Panc1 (cell line): ENCODE measurements at regions not wholly inside any gene's neighbourhood (a gene's known extent, or its start where the extent isn't known, plus 50 kb on each side); places are given as distances from the start of the nearest gene placed in this dataset.

Experiments
- ATAC-seq: fragments of 200-7000 bp; cut with Tn5 transposase; 2 replicates; pipeline ENCODE4 v1.9.1; 2020; ENCODE audit warnings: mild to moderate bottlenecking, moderate library complexity
- BruUV-seq: library from RNA; stranded (reverse); fragments of 400-500 nt; replicated peaks from 2 replicates; lab custom pipeline; 2021; lab: Mats Ljungman, UMichigan
- CTCF ChIA-PET: fragments of 300-600 bp; sonication (Branson Sonifier 250); formaldehyde crosslinking; loops from one replicate; lab custom pipeline; 2022; ENCODE audit warnings: antibody characterized with exemption; lab: Charles Lee
- POLR2A ChIA-PET: fragments of 300-600 bp; sonication (Branson Sonifier 250); formaldehyde crosslinking; loops from one replicate; lab custom pipeline; 2022; ENCODE audit warnings: antibody characterized with exemption; lab: Charles Lee
- DNase-seq: peaks from one replicate; pipeline ENCODE4 v3.0.0-alpha.2; 2010; ENCODE audit warnings: low read depth, low spot score
- H3K27ac ChIP-seq: 2 replicates; pipeline ENCODE4 v1.5.1; 2011; ENCODE audit warnings: mild to moderate bottlenecking, low read length, inconsistent platforms
- H3K27me3 ChIP-seq: fragments of 200-500 bp; sonication (Bioruptor generic); 2 replicates; pipeline ENCODE4 v1.6.0; 2014; ENCODE audit warnings: low read length, inconsistent platforms; ENCODE audit not compliant: control insufficient read depth, insufficient read depth
- H3K36me3 ChIP-seq: fragments of 200-500 bp; sonication (Bioruptor generic); 2 replicates; pipeline ENCODE4 v1.5.1; 2014; ENCODE audit warnings: inconsistent platforms, mild to moderate bottlenecking, low read length, moderate library complexity; ENCODE audit not compliant: control insufficient read depth, insufficient read depth
- H3K4me1 ChIP-seq: 2 replicates; pipeline ENCODE4 v1.5.1; 2011; ENCODE audit warnings: inconsistent platforms, mild to moderate bottlenecking, low read length, moderate library complexity; ENCODE audit not compliant: control insufficient read depth, insufficient read depth
- H3K4me3 ChIP-seq, 2 experiments: 2 replicates each; pipeline ENCODE4 v1.5.1; 2011 to 2012; ENCODE audit warnings: low read depth in 2 of 2, low read length in 2 of 2, mild to moderate bottlenecking in 2 of 2, inconsistent platforms in 1 of 2, moderate library complexity in 1 of 2
- H3K9me3 ChIP-seq: fragments of 200-500 bp; sonication (Bioruptor generic); 2 replicates; pipeline ENCODE4 v1.5.1; 2014; ENCODE audit warnings: low read depth, mild to moderate bottlenecking, inconsistent platforms, low read length, moderate library complexity; ENCODE audit not compliant: control insufficient read depth, insufficient read depth
- POLR2AphosphoS5 ChIP-seq: IDR thresholded peaks from 2 replicates; pipeline ENCODE4 v1.6.1; 2012; ENCODE audit warnings: mild to moderate bottlenecking, low read depth, low read length, moderate library complexity
- REST ChIP-seq, 2 experiments: IDR thresholded peaks; 2 replicates each; pipeline ENCODE4 v1.6.1; 2011 to 2012; ENCODE audit warnings: low read depth in 2 of 2, control low read depth in 1 of 2, low read length in 1 of 2, mild to moderate bottlenecking in 1 of 2, moderate library complexity in 1 of 2; ENCODE audit not compliant: insufficient read depth in 1 of 2
- SIN3A ChIP-seq: IDR thresholded peaks from 2 replicates; pipeline ENCODE4 v1.6.1; 2012; ENCODE audit warnings: low read depth, mild to moderate bottlenecking, low read length, moderate library complexity, borderline replicate concordance; ENCODE audit not compliant: insufficient read depth
- TCF7L2 ChIP-seq: IDR thresholded peaks from 2 replicates; pipeline ENCODE4 v1.6.1; 2011; ENCODE audit warnings: mild to moderate bottlenecking, low read depth, low read length, inconsistent platforms
- in situ Hi-C: cut with HindIII; loops from 2 replicates; pipeline ENCODE4 v1.10.0; 2016; ENCODE audit warnings: low sequenced_read_pairs, low pct_unique_long_range_greater_than_20kb
- intact Hi-C: fragments of 100-400 bp; cut with micrococcal nuclease; formaldehyde crosslinking; loops from one replicate; pipeline ENCODE4 v1.10.0; 2022; ENCODE audit not compliant: unreplicated experiment
- TF ChIP-seq, protein P1 (sequence below): fragments of 450-650 bp; IDR thresholded peaks from 2 replicates; pipeline ENCODE4 v1.5.1; 2017; ENCODE audit warnings: mild to moderate bottlenecking

- Histone ChIP-seq H3K27ac (no peak overlapping the region), H3K9me3 (no peaks in the 10 kb centered on the region), H3K27me3 (no peaks in the 10 kb centered on the region), H3K36me3 (no peaks in the 10 kb centered on the region), H3K4me3 (no peak overlapping the region), H3K4me1 (no peaks in the 10 kb centered on the region)
- TF ChIP-seq POLR2AphosphoS5, result no peak
- no peak for TF ChIP-seq SIN3A
- TF ChIP-seq TCF7L2, result no peak
- TF ChIP-seq, protein P1, sequence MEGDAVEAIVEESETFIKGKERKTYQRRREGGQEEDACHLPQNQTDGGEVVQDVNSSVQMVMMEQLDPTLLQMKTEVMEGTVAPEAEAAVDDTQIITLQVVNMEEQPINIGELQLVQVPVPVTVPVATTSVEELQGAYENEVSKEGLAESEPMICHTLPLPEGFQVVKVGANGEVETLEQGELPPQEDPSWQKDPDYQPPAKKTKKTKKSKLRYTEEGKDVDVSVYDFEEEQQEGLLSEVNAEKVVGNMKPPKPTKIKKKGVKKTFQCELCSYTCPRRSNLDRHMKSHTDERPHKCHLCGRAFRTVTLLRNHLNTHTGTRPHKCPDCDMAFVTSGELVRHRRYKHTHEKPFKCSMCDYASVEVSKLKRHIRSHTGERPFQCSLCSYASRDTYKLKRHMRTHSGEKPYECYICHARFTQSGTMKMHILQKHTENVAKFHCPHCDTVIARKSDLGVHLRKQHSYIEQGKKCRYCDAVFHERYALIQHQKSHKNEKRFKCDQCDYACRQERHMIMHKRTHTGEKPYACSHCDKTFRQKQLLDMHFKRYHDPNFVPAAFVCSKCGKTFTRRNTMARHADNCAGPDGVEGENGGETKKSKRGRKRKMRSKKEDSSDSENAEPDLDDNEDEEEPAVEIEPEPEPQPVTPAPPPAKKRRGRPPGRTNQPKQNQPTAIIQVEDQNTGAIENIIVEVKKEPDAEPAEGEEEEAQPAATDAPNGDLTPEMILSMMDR, result no peak
- TF ChIP-seq REST (IDR thresholded peaks at IDR 0.05; ENCODE audit: insufficient read depth in 1 of 2, low read depth in 2 of 2, low read length in 1 of 2), result no peak
- POLR2A ChIA-PET, result no interaction called here
- DNase-seq (no peak), ATAC-seq (no peak)
- no TSS peak for BruUV-seq
- in situ Hi-C loops, result no loop called here
- CTCF ChIA-PET, result no interaction called here
- intact Hi-C loops, result no loop called here
These were observed 240.9 kb downstream of the COL12A1 start for GRCh38 chr6:74964871-74965441.

DNA sequence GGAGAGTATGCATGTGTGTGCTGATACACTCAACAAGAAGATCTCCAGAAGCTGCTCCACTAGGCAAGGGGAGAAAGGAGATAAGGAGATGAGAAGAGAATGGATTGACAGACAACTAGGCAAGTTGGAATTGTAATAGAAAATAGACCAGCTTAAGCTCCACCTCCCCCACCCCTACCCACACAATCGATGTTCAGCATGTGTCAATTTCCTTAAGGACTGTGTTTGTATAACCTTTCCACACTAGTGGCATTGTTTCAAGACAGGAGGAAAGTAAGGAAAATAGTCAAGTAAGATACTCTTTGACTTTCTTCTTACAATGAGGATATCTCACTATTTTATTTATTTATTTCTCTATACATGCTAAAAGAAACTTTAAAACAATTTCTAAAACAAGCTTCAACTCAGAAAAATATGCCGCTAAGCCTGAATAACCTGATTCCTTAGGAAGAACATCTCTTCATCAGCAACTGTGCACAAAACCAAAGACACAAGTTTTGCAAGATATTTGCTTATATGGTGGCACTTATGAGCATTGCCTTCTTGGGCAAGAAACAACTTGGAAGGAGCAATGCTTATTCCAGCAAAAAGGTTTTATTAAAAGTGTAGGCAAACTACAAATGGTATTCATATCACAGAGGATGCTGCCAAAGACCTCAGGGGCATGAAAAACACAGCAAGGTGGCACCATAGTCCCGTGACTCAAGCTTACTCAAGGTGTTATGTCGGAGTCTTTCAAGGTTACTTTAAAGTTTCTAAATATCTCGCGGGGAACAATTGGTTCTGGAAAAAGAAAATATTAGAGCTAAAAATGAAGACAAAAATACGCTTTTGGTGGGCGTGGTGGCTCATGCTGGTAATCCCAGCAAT lies 249.1 kb downstream of the COL12A1 start:
- Histone ChIP-seq H3K36me3 (no peaks in the 10 kb centered on the region), H3K27me3 (no peaks in the 10 kb centered on the region), H3K4me3 (no peak overlapping the region), H3K27ac (no peak overlapping the region), H3K4me1 (no peaks in the 10 kb centered on the region), H3K9me3 (no peaks in the 10 kb centered on the region)
- in situ Hi-C loops, result no loop called here
- DNase-seq, result no peak
- no TSS peak for BruUV-seq
- no peak for ATAC-seq
- intact Hi-C loops, result no loop called here
- POLR2A ChIA-PET, result no interaction called here
- CTCF ChIA-PET, result no interaction called here
- TF ChIP-seq, protein P1, result no peak
- no peak for TF ChIP-seq TCF7L2
- TF ChIP-seq POLR2AphosphoS5, result no peak
- no peak for TF ChIP-seq SIN3A
- no peak for TF ChIP-seq REST (IDR thresholded peaks at IDR 0.05; ENCODE audit: insufficient read depth in 1 of 2, low read depth in 2 of 2, low read length in 1 of 2)
